Hippocampal formation (tissue), 2 donors: ENCODE measurements at regions not wholly inside any gene's neighbourhood (a gene's known extent, or its start where the extent isn't known, plus 50 kb on each side); places are given as distances from the start of the nearest gene placed in this dataset.

Experiments
- DNase-seq, 2 donors: peaks; one replicate each; lab custom pipeline; 2025; lab: John Stamatoyannopoulos, UW

GRCh38 chr6:102631921-102632320 lies 1238.4 kb downstream of the GRIK2 start:
- no peak for DNase-seq

GRCh38 chr6:102623201-102623600 lies 1229.7 kb downstream of the GRIK2 start:
- DNase-seq: no peak

DNA sequence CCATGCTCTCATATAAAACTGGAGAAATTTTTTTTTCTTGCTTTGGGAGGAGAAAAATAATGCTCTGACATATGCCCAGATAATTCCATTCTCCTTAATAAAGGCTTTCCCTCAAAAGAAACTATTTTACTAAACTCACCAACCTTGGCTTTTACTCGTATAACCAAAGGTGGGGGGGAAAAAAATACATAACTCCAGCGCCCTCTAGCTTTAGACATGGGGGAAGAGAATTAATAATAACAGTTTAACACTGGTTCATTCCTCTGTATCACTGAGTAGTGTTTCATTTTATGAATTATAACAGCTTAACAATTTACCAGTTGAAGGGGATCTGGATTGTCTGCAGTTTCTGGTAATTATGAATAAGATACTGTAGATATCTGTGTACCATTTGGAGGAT lies 1226.1 kb downstream of the GRIK2 start:
- no peak for DNase-seq

- no peak for DNase-seq
Observed at GRCh38 chr6:102582569-102582968, 1189.1 kb downstream of the GRIK2 start.

GRCh38 chr6:102581378-102582124 lies 1188.0 kb downstream of the GRIK2 start:
- DNase-seq: no peak

- DNase-seq: no peak
Observed at GRCh38 chr6:102571236-102571908, 1177.9 kb downstream of the GRIK2 start.

DNA sequence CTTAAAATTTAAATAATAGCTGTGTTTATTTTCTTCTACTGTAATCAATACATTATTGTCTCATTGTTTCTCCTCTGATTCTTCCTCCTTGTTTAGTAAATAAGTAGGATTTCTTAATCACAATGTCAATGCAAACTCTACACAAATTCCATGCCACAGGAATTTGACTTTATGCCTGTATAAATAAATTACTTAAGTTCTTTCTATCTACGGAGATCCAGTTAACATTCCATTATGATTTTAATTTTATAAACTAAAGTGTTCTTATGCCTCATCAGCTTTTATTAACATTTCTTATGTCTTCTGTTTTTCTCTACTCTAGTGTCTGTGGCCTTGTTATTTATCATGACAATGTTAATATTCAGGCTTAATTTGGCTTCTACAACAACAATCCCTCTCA lies 1169.2 kb downstream of the GRIK2 start:
- no peak for DNase-seq

DNA sequence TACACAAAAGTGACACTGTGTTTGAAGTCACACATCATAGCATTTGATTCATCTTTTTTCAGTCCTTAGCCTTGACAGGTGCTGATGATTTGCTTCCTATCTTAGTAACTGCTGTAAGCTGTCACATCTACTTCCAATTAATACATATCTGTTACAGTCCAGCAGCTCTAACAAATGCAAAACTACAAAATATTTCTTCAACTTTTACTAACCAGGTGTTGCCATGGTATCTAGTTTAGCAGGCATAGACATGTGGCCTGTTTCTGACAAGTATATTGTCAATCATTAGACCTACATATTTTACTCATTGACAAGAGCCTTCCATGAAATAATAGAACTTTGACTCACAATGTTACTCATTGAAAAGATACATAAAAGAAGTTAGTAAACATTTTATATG lies 1159.7 kb downstream of the GRIK2 start:
- no peak for DNase-seq

- no peak for DNase-seq
Observed at GRCh38 chr6:102549221-102549874, 1155.8 kb downstream of the GRIK2 start.

DNA sequence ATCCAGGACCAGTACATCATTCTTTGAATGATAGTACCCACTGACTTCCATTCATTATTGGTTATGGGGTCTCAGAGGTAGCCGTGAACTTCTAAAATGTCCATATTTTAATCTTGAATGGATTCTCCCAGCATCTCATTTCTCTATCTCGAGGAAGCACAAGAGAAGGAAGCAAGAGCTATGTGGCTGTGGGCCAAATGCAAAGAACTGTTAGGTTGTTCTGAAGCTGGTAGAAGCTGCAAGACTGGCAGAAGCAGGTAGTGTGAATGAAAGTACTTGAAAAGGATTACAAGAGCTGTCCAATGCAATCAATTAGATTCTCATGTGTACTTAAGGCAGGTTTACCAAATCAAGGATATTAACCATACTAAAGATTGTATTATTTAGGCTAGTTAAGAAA lies 1131.8 kb downstream of the GRIK2 start:
- peak in 1 of 2 donors; percentile 0 for DNase-seq

DNA sequence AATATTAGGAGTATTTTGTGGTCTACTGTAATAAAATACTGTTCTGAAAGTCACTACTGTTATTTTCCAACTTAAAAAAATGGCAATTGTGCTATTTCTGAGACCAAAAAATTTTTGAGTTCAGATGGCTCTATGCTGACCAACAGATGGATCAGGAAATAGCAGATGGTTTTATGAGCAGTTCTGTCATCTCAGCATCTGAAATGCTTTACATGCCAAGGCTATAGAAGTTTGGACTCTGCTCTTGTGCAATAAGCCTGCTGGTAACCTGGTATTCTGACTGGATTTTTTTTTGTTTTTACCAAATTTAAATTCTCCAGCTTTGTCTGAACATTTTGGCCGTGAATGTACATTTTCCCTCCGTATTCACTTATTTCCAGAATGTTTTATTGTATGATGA lies 1127.5 kb downstream of the GRIK2 start:
- no peak for DNase-seq

GRCh38 chr6:102517506-102517905 lies 1124.0 kb downstream of the GRIK2 start:
- DNase-seq: no peak

DNA sequence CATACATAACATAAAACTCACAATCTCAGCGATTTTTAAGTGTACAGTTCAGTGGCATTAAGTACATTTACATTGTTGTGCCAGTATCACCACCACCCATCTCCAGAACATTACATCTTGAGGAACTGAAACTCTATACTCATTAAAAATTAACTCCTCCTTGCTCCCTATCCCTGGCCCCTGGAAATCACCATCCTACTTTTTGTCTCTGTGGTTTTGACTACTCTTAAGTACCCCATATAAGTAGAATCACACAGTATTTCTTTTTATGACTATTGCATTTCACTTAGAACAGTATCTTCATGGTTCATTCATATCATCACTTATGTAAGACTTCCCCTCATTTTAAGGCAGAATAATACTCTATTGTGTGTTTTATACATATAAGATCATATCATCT lies 1108.1 kb downstream of the GRIK2 start:
- DNase-seq: no peak

DNA sequence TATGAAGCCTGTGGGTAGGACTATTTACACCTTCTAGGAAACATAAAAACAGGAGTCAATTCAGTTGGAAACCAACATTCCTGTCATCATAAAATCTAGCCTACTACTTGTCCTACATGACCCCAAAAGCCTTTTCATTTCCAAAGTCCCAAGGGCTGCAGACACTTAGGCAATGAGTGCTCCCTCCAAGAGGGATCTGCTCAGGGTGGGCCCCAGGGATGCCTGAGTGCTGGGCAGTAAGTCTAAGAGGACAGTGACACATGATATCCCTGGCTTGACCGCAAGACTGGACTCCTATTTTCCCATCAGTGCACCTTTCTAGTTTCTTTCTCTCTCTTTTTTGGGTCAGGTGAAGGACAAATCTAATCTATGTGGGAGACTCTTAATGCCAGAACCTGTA lies 1101.3 kb downstream of the GRIK2 start:
- DNase-seq: no peak

- DNase-seq: no peak
Observed at GRCh38 chr6:102493485-102493884, 1100.0 kb downstream of the GRIK2 start.

- DNase-seq: no peak
Observed at GRCh38 chr6:102488729-102489128, 1095.2 kb downstream of the GRIK2 start.

DNA sequence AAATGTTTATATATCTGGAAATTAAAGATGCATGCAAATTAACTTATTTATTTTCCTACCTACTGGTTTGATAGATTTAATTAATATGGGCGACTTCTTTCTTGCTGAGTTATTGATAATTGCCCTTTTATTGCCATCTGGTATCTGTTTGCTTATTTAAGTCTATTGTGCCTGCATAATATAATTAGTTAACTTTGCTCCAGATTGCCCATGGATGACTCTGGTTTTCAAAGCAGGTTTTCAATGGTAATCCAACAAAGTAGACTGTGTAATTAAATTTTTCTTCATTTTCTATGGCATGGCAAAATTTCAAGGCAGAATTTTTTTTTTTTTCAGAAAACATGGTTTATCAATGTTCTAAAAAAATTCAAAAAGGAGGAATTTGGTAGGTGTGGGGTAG lies 1092.0 kb downstream of the GRIK2 start:
- DNase-seq: no peak

- no peak for DNase-seq
Observed at GRCh38 chr6:102474041-102474807, 1080.7 kb downstream of the GRIK2 start.

DNA sequence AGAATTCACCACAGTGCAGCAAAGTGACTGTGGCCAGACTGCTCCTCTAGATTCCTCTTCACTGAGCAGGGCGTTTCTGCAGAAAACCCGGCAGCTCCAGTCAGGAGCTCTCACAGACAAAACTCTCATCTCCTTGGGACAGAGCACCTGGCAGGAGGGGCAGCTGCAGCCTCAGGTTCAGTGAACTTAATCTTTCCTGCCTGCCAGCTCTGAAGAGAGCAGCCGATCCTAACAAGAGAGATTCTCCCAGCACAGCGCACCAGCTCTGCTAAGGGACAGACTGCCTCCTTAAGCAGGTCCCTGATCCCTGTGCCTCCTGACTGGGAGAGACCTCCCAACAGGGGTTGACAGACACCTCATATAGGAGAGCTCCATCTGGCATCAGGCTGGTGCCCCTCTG lies 1065.5 kb downstream of the GRIK2 start:
- DNase-seq: no peak

- DNase-seq: no peak
Observed at GRCh38 chr6:102438171-102438570, 1044.7 kb downstream of the GRIK2 start.

DNA sequence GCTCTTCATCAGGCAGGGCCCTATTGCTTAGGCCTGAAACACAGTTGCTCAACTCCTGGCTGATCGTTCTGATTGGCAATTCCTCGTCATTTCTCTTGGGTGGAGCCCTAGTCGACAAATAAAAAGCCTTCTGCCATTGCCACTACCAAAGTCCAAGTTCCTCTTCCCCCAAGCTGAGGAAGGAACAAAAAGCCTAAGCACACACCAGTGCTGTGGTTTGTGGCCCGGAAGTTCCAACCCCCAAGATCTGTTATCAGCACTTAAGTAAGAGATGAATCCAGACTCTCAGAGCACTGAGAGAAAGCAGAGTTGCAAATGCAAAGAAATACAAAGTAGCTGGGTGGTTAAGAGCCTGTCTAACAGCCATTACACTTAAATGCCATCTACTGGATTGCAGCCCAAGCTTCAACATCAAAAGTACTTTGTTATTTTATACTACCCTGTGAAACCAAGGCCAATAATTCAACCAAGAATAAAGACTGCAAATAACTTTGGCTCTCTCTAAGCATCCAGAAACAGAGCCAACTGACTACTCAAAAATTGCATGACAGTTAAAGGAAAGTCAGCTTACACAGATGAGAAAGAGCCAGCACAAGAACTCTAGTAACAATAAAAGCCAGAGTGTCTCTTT lies 1024.0 kb downstream of the GRIK2 start:
- no peak for DNase-seq

DNA sequence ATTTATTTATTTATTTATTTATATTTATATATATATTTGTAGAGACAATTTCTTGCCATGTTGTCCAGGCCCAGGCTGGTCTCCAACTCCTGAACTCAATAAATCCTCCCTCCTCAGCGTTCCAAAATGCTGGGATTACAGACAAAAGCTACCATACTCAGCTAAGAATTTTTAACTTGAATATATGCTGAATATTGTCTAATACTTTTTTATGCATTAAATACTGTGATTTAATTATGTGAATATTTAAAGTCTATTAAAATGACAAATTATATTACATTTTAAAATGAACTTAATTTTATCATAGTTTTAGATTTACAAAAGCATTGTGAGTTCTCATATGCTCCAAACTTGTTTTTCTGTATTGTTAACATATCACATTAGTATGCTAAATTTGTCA lies 1022.4 kb downstream of the GRIK2 start:
- no peak for DNase-seq
